IPS-18a (cell line): ENCODE measurements at regions not wholly inside any gene's neighbourhood (a gene's known extent, or its start where the extent isn't known, plus 50 kb on each side); places are given as distances from the start of the nearest gene placed in this dataset.

Source experiments
- H3K27ac ChIP-seq: one replicate; pipeline ENCODE4 v1.5.1; 2013; ENCODE audit warnings: low read length
- H3K27me3 ChIP-seq: one replicate; pipeline ENCODE4 v1.6.1; 2013; ENCODE audit warnings: mild to moderate bottlenecking, low read length; ENCODE audit not compliant: control insufficient read depth, insufficient read depth
- H3K36me3 ChIP-seq: one replicate; pipeline ENCODE4 v1.6.1; 2013; ENCODE audit warnings: low read depth, low read length; ENCODE audit not compliant: control insufficient read depth
- H3K4me1 ChIP-seq: one replicate; pipeline ENCODE4 v1.6.1; 2013; ENCODE audit warnings: low read depth, low read length; ENCODE audit not compliant: control insufficient read depth
- H3K4me3 ChIP-seq: one replicate; pipeline ENCODE4 v1.5.1; 2013; ENCODE audit warnings: low read length
- H3K9ac ChIP-seq: one replicate; pipeline ENCODE4 v1.6.1; 2013; ENCODE audit warnings: mild to moderate bottlenecking, low read length, moderate library complexity
- H3K9me3 ChIP-seq: one replicate; pipeline ENCODE4 v1.6.1; 2013; ENCODE audit warnings: low read depth, low read length; ENCODE audit not compliant: control insufficient read depth

DNA sequence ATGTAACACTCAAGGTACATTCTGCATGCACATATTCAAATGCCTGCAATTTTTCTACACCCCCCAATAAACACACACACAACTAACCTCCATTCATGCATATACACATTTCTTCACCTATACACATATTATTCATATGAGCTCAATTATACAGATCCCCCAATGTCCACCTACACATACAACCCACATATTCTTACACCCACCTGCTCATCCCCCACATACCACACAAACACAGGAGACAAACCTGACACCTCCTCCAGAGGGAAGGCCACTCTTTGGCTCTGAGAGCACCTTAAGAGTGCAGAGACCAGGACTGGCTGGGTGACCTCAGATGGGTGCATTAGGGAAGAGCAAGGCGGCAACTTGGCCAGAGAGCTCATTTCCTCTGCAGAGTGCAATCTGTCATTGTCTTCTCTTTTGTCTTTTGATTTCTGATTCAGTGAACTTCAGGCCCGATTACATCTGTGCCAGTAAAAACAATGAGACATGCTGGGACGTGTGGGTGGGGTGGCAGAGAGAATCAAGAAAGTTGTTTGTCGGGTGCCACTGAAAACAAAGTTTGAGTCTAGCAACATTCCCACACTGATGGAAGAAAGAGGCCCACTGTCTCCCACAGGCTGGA, 208.4 kb downstream of the NXPE2 start:
- Histone ChIP-seq H3K9me3 (no peaks in the 10 kb centered on the region), H3K27me3 (no peaks in the 10 kb centered on the region), H3K9ac (no peak overlapping the region), H3K36me3 (no peaks in the 10 kb centered on the region), H3K4me3 (no peak overlapping the region), H3K4me1 (peaks cover 7% of the 10 kb centered on the region), H3K27ac (no peak overlapping the region)

DNA sequence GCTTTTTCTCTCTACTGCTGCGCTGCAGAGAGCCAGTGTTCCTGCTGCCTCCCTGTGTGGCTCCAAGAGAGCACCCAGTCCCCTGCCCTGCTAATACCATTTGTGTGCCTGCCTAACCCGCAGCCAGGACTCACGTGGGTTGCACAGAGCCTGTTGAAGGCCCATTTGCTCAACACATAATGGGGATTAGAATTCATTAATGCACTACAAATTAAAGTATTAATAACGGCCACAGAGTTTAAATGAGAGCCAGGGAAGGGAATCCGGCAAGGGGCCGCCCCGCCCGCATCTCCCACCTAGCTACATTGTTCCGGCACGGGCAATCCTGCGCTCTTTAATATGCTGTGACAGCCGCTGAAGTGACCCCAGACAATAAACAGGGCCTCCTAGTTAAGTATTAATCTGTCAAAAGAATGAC, 211.3 kb downstream of the NXPE2 start:
- no peak overlapping the region for H3K27ac ChIP-seq
- H3K27me3 ChIP-seq: no peaks in the 10 kb centered on the region
- no peak overlapping the region for H3K4me3 ChIP-seq
- H3K9me3 ChIP-seq: no peaks in the 10 kb centered on the region
- no peak overlapping the region for H3K9ac ChIP-seq
- peaks cover 7% of the 10 kb centered on the region for H3K4me1 ChIP-seq
- H3K36me3 ChIP-seq: no peaks in the 10 kb centered on the region

DNA sequence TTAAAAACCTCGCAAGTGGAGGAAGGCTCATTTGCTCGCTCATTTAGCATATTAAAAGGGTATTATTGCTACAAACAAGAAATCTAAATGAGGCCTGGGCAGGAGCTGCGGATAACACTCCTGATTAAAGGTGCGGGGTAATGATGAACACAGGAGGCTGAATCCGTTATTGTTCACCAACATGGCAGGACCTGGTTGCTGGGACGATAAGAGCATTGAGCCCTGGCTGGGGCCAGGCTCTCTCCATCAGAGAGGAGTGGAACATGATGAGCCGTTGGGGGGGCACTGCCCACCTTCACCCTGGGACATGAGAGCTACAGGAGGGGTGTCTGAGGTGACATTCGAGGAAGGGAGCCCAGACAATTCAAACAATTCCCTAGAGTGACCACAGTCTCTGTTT, 211.7 kb downstream of the NXPE2 start:
- H3K4me1 ChIP-seq: peaks cover 7% of the 10 kb centered on the region
- H3K27me3 ChIP-seq: no peaks in the 10 kb centered on the region
- no peaks in the 10 kb centered on the region for H3K36me3 ChIP-seq
- H3K27ac ChIP-seq: no peak overlapping the region
- H3K9me3 ChIP-seq: no peaks in the 10 kb centered on the region
- no peak overlapping the region for H3K4me3 ChIP-seq
- no peak overlapping the region for H3K9ac ChIP-seq

DNA sequence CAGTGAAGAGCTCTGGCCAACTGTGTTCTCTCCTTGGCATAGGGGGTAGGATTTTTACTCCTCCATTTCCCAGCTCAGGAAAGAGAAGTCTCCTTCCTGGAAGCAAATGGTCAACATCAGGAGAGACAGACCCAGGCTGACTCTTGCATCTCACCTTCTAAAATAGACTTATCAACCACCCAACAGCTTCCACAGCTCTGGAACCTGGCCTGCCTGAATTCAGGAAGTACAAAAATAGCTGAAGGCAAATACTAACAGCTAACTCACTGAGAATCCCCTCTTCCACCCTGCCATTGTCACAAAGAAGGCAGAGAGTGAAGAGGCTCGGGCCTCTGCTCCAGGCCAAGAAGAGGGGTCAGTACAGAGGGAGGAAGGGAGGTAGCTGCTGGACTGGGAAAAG, 213.6 kb downstream of the NXPE2 start:
- no peaks in the 10 kb centered on the region for H3K36me3 ChIP-seq
- H3K27ac ChIP-seq: no peak overlapping the region
- H3K4me1 ChIP-seq: peaks cover 7% of the 10 kb centered on the region
- H3K9ac ChIP-seq: no peak overlapping the region
- H3K9me3 ChIP-seq: no peaks in the 10 kb centered on the region
- no peak overlapping the region for H3K4me3 ChIP-seq
- no peaks in the 10 kb centered on the region for H3K27me3 ChIP-seq

DNA sequence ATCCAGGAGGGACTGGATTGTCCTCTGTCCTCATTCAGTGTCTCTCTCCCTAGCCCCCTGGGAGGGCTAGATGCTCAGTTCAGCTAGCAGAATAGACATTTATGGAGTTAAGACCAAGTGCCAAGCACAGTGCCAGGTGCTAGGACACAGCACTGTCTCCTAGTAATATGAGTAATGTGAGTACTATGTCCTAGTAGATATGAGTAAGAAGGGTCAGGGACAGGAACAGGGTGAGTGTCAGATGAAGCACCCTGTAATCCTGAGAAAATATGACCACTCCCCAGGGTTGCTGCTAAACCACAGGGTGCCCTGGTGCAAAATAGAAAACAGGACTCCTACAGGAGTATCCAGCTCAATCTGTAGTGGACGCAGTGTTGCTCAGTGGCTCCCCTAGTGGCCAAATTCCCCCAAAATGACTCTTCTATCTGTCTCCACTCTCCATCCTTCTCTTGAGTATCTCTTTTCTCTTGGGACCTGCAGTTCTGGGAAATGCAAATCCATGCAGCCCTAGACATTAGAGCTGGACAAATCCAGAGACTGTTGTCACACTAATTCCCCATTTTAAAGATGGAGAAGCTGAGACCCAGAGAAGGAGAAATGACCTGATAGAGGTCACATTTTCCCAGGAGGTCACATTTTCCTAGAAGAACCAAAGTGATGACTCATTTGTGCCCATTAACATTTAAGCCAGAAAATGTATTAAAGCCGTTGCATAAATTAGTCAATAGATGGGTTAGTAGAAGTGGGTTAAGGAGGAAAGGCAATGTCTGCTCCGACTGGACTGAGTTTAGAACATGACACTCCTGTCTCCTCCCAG, 214.3 kb downstream of the NXPE2 start:
- H3K36me3 ChIP-seq: no peaks in the 10 kb centered on the region
- H3K4me3 ChIP-seq: no peak overlapping the region
- no peaks in the 10 kb centered on the region for H3K9me3 ChIP-seq
- no peak overlapping the region for H3K27ac ChIP-seq
- H3K9ac ChIP-seq: no peak overlapping the region
- no peaks in the 10 kb centered on the region for H3K27me3 ChIP-seq
- peaks cover 7% of the 10 kb centered on the region for H3K4me1 ChIP-seq

DNA sequence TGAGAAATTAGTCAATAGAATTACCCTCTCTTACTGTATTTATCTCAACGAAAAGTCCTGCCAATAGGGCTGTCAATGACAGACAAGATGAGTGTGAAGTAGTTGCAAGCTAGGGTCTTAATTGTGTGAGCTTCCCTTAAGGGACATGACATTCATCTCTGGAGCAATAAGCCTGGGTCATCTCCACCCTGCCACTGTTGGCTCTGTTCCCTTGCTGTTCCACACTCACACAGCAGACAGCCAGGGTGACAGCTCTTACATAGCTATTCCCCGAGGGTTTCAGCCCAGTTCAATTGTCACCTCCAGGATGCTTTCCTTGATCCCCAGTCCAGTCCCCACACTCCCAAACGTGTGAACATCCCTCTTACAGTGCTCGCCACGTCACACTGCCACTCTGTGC, 215.0 kb downstream of the NXPE2 start:
- Histone ChIP-seq H3K36me3 (no peaks in the 10 kb centered on the region), H3K27ac (no peak overlapping the region), H3K4me1 (peaks cover 7% of the 10 kb centered on the region), H3K9ac (no peak overlapping the region), H3K4me3 (no peak overlapping the region), H3K27me3 (no peaks in the 10 kb centered on the region), H3K9me3 (no peaks in the 10 kb centered on the region)

DNA sequence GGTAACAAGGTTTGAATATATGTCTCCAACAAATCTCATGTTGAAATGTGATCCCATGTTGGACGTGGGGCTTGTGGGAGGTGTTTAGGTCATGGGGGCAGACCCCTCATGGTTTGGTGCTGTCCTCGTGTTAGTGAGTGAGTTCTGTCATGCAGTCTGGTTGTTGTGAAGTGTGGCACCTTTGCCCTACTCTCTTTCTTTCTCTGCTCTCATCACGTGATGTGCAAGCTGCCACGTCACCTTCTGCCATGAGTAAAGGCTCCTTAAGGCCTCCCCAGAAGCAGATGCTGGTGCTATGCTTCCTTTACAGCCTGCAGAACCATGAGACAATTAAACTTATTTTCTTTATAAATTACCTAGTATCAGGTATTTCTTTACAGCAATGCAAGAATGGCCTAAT, 218.3 kb downstream of the NXPE2 start:
- Histone ChIP-seq H3K36me3 (no peaks in the 10 kb centered on the region), H3K4me3 (no peak overlapping the region), H3K9me3 (no peaks in the 10 kb centered on the region), H3K4me1 (no peaks in the 10 kb centered on the region), H3K9ac (no peak overlapping the region), H3K27me3 (no peaks in the 10 kb centered on the region), H3K27ac (no peak overlapping the region)

DNA sequence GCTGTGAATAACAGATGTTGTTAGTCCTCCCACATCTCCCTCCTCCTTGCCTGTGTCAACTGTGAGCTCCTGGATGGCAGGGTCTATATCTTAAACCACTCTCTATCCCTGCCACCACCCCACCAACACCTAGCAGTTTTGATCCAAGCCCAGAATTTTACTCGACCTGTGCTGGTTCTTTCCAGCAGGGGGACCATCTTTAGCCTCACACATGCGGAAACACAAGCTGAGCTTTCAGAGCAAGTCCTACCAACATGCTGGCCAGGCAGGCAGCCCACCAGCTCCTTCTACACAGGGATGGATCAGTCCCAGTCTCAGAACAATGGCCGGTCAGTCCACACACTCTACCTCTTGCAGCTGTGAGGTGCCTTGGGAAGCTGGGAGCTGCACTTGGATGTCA, 231.5 kb downstream of the NXPE2 start:
- Histone ChIP-seq H3K4me3 (no peak overlapping the region), H3K27ac (no peak overlapping the region), H3K9me3 (no peaks in the 10 kb centered on the region), H3K36me3 (no peaks in the 10 kb centered on the region), H3K9ac (no peak overlapping the region), H3K4me1 (no peaks in the 10 kb centered on the region), H3K27me3 (no peaks in the 10 kb centered on the region)

DNA sequence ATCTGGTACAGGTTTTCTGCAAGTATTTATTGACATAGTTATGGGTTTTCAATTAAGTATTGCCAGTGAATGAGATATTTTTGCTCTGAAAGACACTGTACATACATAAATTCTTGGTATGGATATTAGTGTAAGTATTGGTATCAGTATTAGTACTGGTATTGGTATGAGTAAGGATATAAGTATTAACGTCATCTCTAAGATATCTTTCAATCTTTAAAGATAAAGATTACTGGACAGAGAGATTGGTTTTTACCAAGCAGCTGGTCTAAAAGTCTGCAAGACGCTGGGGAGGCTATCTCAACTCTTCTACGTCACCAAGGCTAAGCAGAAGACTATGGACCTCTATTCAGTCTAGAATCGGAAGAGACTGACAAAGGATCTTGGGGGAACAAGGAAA, 234.5 kb downstream of the NXPE2 start:
- no peaks in the 10 kb centered on the region for H3K36me3 ChIP-seq
- no peaks in the 10 kb centered on the region for H3K9me3 ChIP-seq
- no peaks in the 10 kb centered on the region for H3K27me3 ChIP-seq
- H3K4me1 ChIP-seq: no peaks in the 10 kb centered on the region
- H3K27ac ChIP-seq: no peak overlapping the region
- H3K9ac ChIP-seq: no peak overlapping the region
- H3K4me3 ChIP-seq: no peak overlapping the region

DNA sequence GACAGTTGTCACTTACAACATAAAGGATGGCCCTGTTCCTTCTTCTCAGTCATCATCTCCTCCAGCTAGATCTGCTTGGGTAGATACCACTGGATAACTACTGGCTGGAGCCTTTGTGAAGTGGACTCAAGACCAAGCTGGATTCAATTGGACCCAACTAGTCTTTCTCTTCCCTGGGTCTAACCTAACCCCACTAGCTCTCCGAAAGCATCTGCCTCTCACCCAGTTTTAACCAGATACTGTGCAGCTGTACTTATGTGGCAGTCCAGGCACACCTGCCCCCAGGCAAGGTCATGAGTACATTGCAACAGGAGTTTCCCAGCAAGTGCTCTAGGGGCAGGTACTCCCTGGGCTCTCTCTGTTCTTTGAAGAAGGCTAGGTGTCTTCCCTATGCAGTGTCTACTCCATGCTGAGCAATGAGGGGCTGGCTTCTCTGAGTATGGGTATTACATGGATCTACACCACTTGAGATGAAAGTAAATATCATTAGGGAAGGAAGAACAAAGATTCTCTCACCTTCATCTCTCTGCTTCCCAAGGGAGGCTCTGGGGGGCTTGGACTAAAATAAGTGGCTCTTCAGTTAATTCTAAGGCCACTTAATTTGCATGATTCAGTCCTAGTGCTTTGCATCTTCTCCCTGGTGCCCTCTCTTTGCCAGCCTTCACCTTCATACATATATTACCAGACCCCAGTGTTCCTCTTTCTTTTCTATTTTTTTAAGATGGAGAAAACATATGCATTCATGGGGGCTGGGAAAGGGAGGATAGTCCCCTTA, 236.1 kb downstream of the NXPE2 start:
- Histone ChIP-seq H3K36me3 (no peaks in the 10 kb centered on the region), H3K4me3 (no peak overlapping the region), H3K27me3 (no peaks in the 10 kb centered on the region), H3K27ac (no peak overlapping the region), H3K9me3 (no peaks in the 10 kb centered on the region), H3K9ac (no peak overlapping the region), H3K4me1 (no peaks in the 10 kb centered on the region)

DNA sequence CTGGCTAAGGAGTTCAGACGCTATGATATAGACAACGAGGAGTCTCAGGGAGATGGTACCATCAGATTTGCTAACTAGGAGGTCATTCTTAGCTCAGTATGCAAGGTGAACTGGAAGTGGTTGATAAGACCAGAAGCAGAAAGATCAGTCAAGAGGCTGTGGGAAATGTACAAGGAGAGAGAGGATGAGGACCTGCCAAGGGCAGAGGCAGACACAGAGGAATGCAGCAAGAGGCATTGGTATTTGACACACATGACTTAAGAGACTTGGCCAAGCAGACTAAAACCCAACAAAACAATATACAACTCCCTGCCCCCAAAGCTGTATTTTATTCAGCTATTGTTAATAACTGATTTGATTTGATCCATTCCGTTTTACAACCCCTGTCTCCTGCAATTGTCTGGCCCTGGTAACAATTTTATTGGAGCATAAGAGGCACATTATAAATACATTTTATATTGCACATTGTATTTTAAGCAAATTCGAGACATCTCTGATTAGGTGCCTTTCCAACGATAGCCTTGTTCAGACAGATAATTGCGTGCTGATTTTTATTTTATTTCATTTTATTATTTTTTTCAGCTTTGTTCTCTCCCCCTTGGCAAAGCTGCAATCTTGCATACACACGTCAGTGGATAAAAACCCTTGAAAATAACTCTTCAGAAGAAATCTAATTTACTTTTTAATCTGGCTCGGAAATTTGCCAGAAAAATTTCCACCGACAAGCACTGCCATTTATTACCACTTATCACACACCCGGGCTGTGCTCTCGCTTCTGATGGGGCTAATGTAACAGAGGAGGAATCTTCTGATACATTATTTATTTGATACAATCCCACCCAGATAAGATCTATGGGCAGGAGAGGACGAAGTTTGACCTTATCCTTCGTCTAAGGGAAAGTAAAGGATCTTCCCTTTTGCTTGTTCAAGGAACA, 237.8 kb downstream of the NXPE2 start:
- Histone ChIP-seq H3K27ac (no peak overlapping the region), H3K27me3 (no peaks in the 10 kb centered on the region), H3K9ac (no peak overlapping the region), H3K4me1 (no peaks in the 10 kb centered on the region), H3K9me3 (no peaks in the 10 kb centered on the region), H3K4me3 (no peak overlapping the region), H3K36me3 (no peaks in the 10 kb centered on the region)
